Smooth muscle cell (in vitro differentiated cells): ENCODE measurements at regions not wholly inside any gene's neighbourhood (a gene's known extent, or its start where the extent isn't known, plus 50 kb on each side); places are given as distances from the start of the nearest gene placed in this dataset.

Experiments used
- DNase-seq: peaks from one replicate; lab custom pipeline; 2025; ENCODE audit not compliant: unreplicated experiment; lab: John Stamatoyannopoulos, UW
- H2AFZ ChIP-seq: fragments of 200-600 bp; sonication (generic); 2 replicates; pipeline ENCODE4 v1.6.0; 2016; ENCODE audit warnings: antibody characterized with exemption, low read depth, mild to moderate bottlenecking
- H3F3A ChIP-seq: fragments of 200-600 bp; sonication (generic); 2 replicates; pipeline ENCODE4 v1.6.0; 2017; ENCODE audit warnings: antibody characterized with exemption, low read depth
- H3K27ac ChIP-seq: fragments of 200-600 bp; sonication (generic); 2 replicates; pipeline ENCODE4 v1.5.1; 2016; ENCODE audit warnings: low read depth, mild to moderate bottlenecking
- H3K27me3 ChIP-seq: fragments of 200-600 bp; sonication (generic); 2 replicates; pipeline ENCODE4 v1.6.1; 2016; ENCODE audit warnings: low read depth, mild to moderate bottlenecking
- H3K36me3 ChIP-seq: fragments of 200-600 bp; sonication (generic); 2 replicates; pipeline ENCODE4 v1.5.1; 2016; ENCODE audit warnings: low read depth
- H3K4me1 ChIP-seq: fragments of 200-600 bp; sonication (generic); 2 replicates; pipeline ENCODE4 v1.5.1; 2016; ENCODE audit warnings: low read depth
- H3K4me2 ChIP-seq: fragments of 200-600 bp; sonication (generic); 2 replicates; pipeline ENCODE4 v1.6.0; 2016; ENCODE audit warnings: mild to moderate bottlenecking
- H3K4me3 ChIP-seq: fragments of 200-600 bp; sonication (generic); 2 replicates; pipeline ENCODE4 v1.5.1; 2016; ENCODE audit warnings: mild to moderate bottlenecking
- H3K79me2 ChIP-seq: fragments of 200-600 bp; sonication (generic); 2 replicates; pipeline ENCODE4 v1.6.0; 2016; ENCODE audit warnings: low read depth, mild to moderate bottlenecking
- H3K9ac ChIP-seq: fragments of 200-600 bp; sonication (generic); 2 replicates; pipeline ENCODE4 v1.6.0; 2016; ENCODE audit warnings: low read depth
- H3K9me3 ChIP-seq: fragments of 200-600 bp; sonication (generic); replicated peaks from 2 replicates; pipeline ENCODE4 v1.5.1; 2016; ENCODE audit warnings: low read depth
- H4K20me1 ChIP-seq: fragments of 200-600 bp; sonication (generic); 2 replicates; pipeline ENCODE4 v1.6.0; 2016; ENCODE audit warnings: low read depth
- WGBS: methylation state at CpG from one replicate; pipeline ENCODE4 v1.1.7; 2016; ENCODE audit warnings: low lambda C conversion rate; 5-methylcytosine and 5-hydroxymethylcytosine counted together
- TF ChIP-seq, protein P1 (sequence below): fragments of 200-600 bp; sonication (generic); IDR thresholded peaks from 2 replicates; pipeline ENCODE4 v1.5.1; 2017; ENCODE audit warnings: borderline replicate concordance, mild to moderate bottlenecking, antibody characterized with exemption; ENCODE audit not compliant: insufficient read depth, poor library complexity, severe bottlenecking

DNA sequence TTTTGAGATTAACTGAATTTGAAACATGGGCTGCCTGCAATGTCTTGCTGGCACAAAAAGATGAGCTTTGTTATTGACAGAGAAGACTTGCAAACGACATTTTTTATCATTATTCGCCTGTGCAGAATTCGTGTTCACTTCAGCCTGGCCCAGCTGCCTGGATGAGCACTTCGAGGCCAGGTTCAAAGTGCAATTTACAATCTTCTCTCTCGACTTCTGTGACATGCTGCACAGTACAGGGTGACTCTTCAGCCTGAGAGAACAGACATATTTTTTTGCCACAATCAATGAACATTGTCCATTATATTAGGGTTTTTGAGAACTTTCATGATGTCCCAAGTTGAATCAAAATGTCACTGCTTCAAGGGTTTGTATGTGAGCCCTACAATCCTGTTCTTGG lies 616.5 kb downstream of the SMARCA1 start:
- Histone ChIP-seq H3K4me2 (no peak overlapping the region), H3K9me3 (no peaks in the 10 kb centered on the region), H3K36me3 (no peaks in the 10 kb centered on the region), H3K27ac (no peak overlapping the region), H3K27me3 (no peaks in the 10 kb centered on the region), H3F3A (no peaks in the 10 kb centered on the region), H3K9ac (no peak overlapping the region), H3K4me3 (no peak overlapping the region), H3K4me1 (no peaks in the 10 kb centered on the region), H2AFZ (no peak overlapping the region), H3K79me2 (no peaks in the 10 kb centered on the region), H4K20me1 (no peaks in the 10 kb centered on the region)
- WGBS, result 68% methylated on average over 5 of the region's 5 CpGs
- TF ChIP-seq, protein P1, sequence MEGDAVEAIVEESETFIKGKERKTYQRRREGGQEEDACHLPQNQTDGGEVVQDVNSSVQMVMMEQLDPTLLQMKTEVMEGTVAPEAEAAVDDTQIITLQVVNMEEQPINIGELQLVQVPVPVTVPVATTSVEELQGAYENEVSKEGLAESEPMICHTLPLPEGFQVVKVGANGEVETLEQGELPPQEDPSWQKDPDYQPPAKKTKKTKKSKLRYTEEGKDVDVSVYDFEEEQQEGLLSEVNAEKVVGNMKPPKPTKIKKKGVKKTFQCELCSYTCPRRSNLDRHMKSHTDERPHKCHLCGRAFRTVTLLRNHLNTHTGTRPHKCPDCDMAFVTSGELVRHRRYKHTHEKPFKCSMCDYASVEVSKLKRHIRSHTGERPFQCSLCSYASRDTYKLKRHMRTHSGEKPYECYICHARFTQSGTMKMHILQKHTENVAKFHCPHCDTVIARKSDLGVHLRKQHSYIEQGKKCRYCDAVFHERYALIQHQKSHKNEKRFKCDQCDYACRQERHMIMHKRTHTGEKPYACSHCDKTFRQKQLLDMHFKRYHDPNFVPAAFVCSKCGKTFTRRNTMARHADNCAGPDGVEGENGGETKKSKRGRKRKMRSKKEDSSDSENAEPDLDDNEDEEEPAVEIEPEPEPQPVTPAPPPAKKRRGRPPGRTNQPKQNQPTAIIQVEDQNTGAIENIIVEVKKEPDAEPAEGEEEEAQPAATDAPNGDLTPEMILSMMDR, result no peak
- no peak for DNase-seq

DNA sequence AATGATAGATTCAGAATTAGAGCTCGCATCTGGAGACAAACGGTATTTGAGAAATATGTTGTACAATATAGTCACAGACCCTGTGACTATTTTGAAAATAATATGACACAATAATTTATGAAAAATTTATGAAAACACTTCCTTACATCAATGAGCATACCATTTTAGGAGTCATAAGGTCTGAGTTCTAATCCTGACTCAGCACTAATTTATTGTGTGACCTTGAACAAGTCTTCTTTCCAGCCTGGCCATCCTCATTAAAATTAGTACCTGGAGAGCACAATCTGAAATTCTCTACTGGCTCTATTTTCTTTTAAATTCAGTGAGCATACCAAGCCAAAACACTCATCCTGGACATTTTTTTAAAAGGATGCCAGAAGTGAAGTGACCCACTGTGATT lies 622.3 kb downstream of the SMARCA1 start:
- Histone ChIP-seq H3K79me2 (no peaks in the 10 kb centered on the region), H3K9ac (no peak overlapping the region), H3K27ac (no peak overlapping the region), H4K20me1 (no peaks in the 10 kb centered on the region), H3K4me3 (no peak overlapping the region), H3K9me3 (no peaks in the 10 kb centered on the region), H3F3A (no peaks in the 10 kb centered on the region), H3K4me1 (no peaks in the 10 kb centered on the region), H3K36me3 (no peaks in the 10 kb centered on the region), H3K27me3 (no peaks in the 10 kb centered on the region), H2AFZ (no peak overlapping the region), H3K4me2 (no peak overlapping the region)
- WGBS, result 93% methylated on average over 2 of the region's 2 CpGs
- TF ChIP-seq, protein P1, result no peak
- no peak for DNase-seq

DNA sequence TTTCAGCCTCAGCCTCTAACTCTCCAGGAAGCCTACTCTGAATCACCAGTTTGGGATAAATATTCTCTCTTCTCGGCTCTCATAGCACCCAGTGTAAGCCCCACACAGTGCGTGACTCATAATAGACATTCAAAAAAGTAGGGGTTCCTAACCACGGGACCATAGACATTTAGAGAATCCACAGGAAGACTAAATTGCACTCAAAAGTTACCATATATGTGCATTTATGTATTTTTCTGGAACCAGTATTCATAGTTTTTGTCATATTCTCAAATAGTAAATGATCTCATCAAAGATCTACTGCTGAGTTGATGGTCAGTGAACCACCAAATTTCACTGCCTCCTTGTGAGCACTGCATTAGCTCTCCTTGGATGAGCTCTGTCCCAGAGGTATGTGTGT lies 625.7 kb downstream of the SMARCA1 start:
- peak overlapping the region; percentile 51 for H3K27ac ChIP-seq
- WGBS, result 56% methylated on average over 3 of the region's 3 CpGs
- H3K9me3 ChIP-seq, result no peaks in the 10 kb centered on the region
- H3K4me3 ChIP-seq, result no peak overlapping the region
- no peak overlapping the region for H2AFZ ChIP-seq
- no peaks in the 10 kb centered on the region for H3F3A ChIP-seq
- DNase-seq, result no peak
- no peaks in the 10 kb centered on the region for H4K20me1 ChIP-seq
- TF ChIP-seq, protein P1, result no peak
- H3K36me3 ChIP-seq, result no peaks in the 10 kb centered on the region
- H3K27me3 ChIP-seq, result no peaks in the 10 kb centered on the region
- no peak overlapping the region for H3K9ac ChIP-seq
- H3K4me2 ChIP-seq, result peak overlapping the region; percentile 28
- no peaks in the 10 kb centered on the region for H3K4me1 ChIP-seq
- no peaks in the 10 kb centered on the region for H3K79me2 ChIP-seq

DNA sequence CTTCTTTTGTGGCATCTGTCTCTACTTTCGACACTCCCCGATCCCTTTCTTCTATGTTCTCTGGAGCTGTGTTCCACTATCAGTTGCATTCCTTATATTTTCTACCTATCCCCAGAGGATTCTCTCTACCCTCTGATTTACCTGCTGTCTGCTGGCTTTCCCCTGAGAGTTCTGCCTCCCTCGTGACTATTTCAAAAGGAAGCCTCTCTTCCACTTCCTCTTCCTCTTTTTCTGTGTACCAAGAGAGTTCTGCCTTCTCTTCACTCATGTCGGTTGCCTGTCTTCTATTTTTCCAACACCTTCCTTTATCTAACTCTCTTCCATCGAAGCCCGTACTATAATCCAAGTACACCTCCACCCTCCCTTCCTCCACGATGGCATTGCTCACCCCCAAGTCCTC lies 631.7 kb downstream of the SMARCA1 start:
- no peak overlapping the region for H3K27ac ChIP-seq
- H3K4me3 ChIP-seq, result no peak overlapping the region
- TF ChIP-seq, protein P1, result no peak
- H3K9ac ChIP-seq, result no peak overlapping the region
- DNase-seq, result no peak
- H3K36me3 ChIP-seq, result no peaks in the 10 kb centered on the region
- H3K27me3 ChIP-seq, result no peaks in the 10 kb centered on the region
- no peaks in the 10 kb centered on the region for H4K20me1 ChIP-seq
- H3K4me1 ChIP-seq, result no peaks in the 10 kb centered on the region
- H3K9me3 ChIP-seq, result no peaks in the 10 kb centered on the region
- no peaks in the 10 kb centered on the region for H3F3A ChIP-seq
- H3K4me2 ChIP-seq, result no peak overlapping the region
- WGBS, result 80% methylated on average over 7 of the region's 7 CpGs
- no peak overlapping the region for H2AFZ ChIP-seq
- no peaks in the 10 kb centered on the region for H3K79me2 ChIP-seq
